Neural cell (in vitro differentiated cells): ENCODE measurements at regions not wholly inside any gene's neighbourhood (a gene's known extent, or its start where the extent isn't known, plus 50 kb on each side); places are given as distances from the start of the nearest gene placed in this dataset.

Experiments
- EP300 ChIP-seq: fragments of 450-650 bp; conservative IDR thresholded peaks from 2 replicates; pipeline ENCODE4 v1.6.1; 2014; ENCODE audit warnings: antibody characterized with exemption, mild to moderate bottlenecking, moderate library complexity; ENCODE audit not compliant: poor library complexity, severe bottlenecking
- EZH2 ChIP-seq: fragments of 200-600, 300-800 bp; shearing (Covaris generic), sonication (generic); IDR thresholded peaks from 2 replicates; pipeline ENCODE4 v1.6.1; 2014; ENCODE audit warnings: antibody characterized with exemption, low read length, borderline replicate concordance, mild to moderate bottlenecking; ENCODE audit not compliant: insufficient read depth, poor library complexity, severe bottlenecking
- RAD21 ChIP-seq: fragments of 450-650 bp; conservative IDR thresholded peaks from 2 replicates; pipeline ENCODE4 v1.6.1; 2014; ENCODE audit warnings: antibody characterized with exemption, mild to moderate bottlenecking, moderate library complexity
- TAF1 ChIP-seq: IDR thresholded peaks from 2 replicates; pipeline ENCODE4 v1.6.1; 2012; ENCODE audit warnings: low read depth
- TF ChIP-seq, protein P1 (sequence below): fragments of 450-650 bp; IDR thresholded peaks from 2 replicates; pipeline ENCODE4 v1.5.1; 2014; ENCODE audit warnings: antibody characterized with exemption, mild to moderate bottlenecking, moderate library complexity; ENCODE audit not compliant: poor library complexity, severe bottlenecking

DNA sequence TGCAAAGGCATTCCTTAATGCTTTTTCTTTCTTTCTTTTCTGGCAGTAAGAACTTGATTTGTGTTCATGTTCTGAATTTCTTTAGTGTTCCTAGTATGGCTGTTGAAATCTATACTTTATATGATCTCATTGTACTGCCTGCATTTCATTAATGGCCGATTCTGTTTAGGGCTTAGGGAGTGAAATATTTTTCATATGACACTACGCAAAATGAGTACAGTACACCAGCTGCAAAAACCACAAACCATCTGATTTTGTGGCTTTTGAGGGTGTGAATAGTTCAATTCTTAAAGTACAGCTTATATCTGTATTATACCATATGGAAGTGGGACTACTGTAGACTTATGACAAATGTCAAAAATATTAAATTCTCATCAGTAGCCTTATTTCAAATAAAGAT is 69.1 kb upstream of the FOXP2 start:
- TF ChIP-seq, protein P1, sequence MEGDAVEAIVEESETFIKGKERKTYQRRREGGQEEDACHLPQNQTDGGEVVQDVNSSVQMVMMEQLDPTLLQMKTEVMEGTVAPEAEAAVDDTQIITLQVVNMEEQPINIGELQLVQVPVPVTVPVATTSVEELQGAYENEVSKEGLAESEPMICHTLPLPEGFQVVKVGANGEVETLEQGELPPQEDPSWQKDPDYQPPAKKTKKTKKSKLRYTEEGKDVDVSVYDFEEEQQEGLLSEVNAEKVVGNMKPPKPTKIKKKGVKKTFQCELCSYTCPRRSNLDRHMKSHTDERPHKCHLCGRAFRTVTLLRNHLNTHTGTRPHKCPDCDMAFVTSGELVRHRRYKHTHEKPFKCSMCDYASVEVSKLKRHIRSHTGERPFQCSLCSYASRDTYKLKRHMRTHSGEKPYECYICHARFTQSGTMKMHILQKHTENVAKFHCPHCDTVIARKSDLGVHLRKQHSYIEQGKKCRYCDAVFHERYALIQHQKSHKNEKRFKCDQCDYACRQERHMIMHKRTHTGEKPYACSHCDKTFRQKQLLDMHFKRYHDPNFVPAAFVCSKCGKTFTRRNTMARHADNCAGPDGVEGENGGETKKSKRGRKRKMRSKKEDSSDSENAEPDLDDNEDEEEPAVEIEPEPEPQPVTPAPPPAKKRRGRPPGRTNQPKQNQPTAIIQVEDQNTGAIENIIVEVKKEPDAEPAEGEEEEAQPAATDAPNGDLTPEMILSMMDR = no peak
- TF ChIP-seq RAD21 (no peak), EZH2 (no peak), EP300 (no peak), TAF1 (no peak)
